Gastroesophageal sphincter (tissue), 4 donors: ENCODE measurements at regions not wholly inside any gene's neighbourhood (a gene's known extent, or its start where the extent isn't known, plus 50 kb on each side); places are given as distances from the start of the nearest gene placed in this dataset.
"Not testable (repeated sequence)": the region's sequence is repeated elsewhere in the genome, so short reads cannot be mapped to it uniquely, and the experiment has no call there.

ENCODE experiments used
- ATAC-seq: fragments of 150-250 bp; one replicate; pipeline ENCODE4 v1.9.1; 2016; ENCODE audit warnings: mild to moderate bottlenecking, moderate library complexity
- H3K27ac ChIP-seq, 4 donors: fragments of 200-600 bp; sonication (generic) in 3 of 4; 1 replicate in 3 of 4; 2 replicates in 1 of 4; pipeline ENCODE4 v1.5.1; 2016 to 2019
- H3K27me3 ChIP-seq: fragments of 200-600 bp; sonication (generic); one replicate; pipeline ENCODE4 v1.5.1; 2019
- H3K36me3 ChIP-seq, 2 donors: fragments of 200-600 bp; sonication (generic); one replicate each; pipeline ENCODE4 v1.5.1; 2019; ENCODE audit warnings: control low read depth in 1 of 2
- H3K4me1 ChIP-seq, 3 donors: fragments of 200-600 bp; sonication (generic); 1 replicate in 2 of 3; 2 replicates in 1 of 3; pipeline ENCODE4 v1.5.1; 2016 to 2019; ENCODE audit warnings: control low read depth in 2 of 3
- H3K4me3 ChIP-seq, 2 donors: fragments of 200-600 bp; sonication (generic); one replicate each; pipeline ENCODE4 v1.5.1; 2019; ENCODE audit warnings: mild to moderate bottlenecking in 1 of 2, moderate library complexity in 1 of 2
- H3K9me3 ChIP-seq, 3 donors: fragments of 200-600 bp; sonication (generic); one replicate each; pipeline ENCODE4 v1.5.1; 2017 to 2019; ENCODE audit warnings: control low read depth in 2 of 3
- EP300 ChIP-seq: sonication (generic); formaldehyde crosslinking; IDR thresholded peaks from one replicate; pipeline ENCODE4 v1.6.1; 2017; ENCODE audit warnings: antibody characterized with exemption, mild to moderate bottlenecking
- POLR2A ChIP-seq, 2 donors: fragments of 450-650 bp; IDR thresholded peaks; one replicate each; pipeline ENCODE4 v1.6.1; 2017; ENCODE audit warnings: antibody characterized with exemption in 2 of 2, mild to moderate bottlenecking in 2 of 2, moderate library complexity in 1 of 2
- POLR2AphosphoS5 ChIP-seq: sonication (generic); formaldehyde crosslinking; IDR thresholded peaks from one replicate; pipeline ENCODE4 v1.6.1; 2017; ENCODE audit warnings: antibody characterized with exemption
- WGBS, 2 donors: methylation state at CpG; one replicate each; pipeline ENCODE4 v1.1.5; 2018; ENCODE audit warnings: low coverage in 1 of 2; 5-methylcytosine and 5-hydroxymethylcytosine counted together
- TF ChIP-seq, protein P1 (sequence below), 4 experiments: fragments of 200-600 bp in 2 of 4; fragments of 450-650 bp in 2 of 4; sonication (generic) in 1 of 4; IDR thresholded peaks; one replicate each; pipeline ENCODE4 v1.5.1; 2017 to 2019; ENCODE audit warnings: antibody characterized with exemption in 4 of 4, mild to moderate bottlenecking in 2 of 4, moderate library complexity in 2 of 4

DNA sequence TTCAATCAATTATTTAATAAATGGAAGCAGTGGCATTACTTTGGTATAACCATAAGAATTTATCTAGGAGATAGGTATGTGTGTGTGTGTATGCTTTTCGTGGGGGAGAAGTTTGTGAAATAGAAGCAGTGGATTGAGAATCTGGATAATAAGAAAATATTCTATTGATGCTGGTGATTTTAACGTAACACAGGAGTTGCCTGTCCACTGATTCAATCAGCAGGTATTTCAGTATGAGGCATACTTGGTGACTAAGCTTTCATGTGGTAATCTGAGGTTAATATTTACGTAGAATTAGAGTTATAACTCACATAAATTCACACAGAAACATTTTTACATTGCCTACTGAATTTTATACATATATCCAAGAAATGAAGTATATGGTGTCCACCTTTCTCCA is 568.0 kb downstream of the ZWINT start:
- ATAC-seq = no peak
- no peaks in the 10 kb centered on the region for H3K4me1 ChIP-seq

DNA sequence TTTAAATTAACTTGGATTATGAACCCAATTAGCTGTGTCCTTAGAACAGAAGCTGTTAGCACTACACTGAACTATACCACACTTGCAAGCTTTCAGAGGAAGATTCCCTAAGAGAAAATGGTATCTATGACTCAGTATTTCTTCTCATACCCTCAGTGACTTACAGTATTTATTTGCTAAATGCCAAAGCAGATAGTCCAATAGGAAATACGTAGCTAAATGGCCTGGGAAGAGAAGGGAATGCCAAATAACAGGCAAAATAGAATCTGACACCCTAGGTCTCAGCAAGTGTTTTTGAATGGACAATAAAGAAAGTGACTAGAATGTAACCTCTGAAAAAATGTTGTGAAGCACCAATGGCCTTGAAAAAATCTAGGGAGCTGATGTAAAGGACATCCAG is 570.8 kb downstream of the ZWINT start:
- not testable (repeated sequence) for H3K4me1 ChIP-seq, H3K27ac ChIP-seq, H3K27me3 ChIP-seq, H3K9me3 ChIP-seq, H3K4me3 ChIP-seq, ATAC-seq, H3K36me3 ChIP-seq
- WGBS, 2 donors = 57 to 67% methylated on average over 1 of the region's 1 CpG

More for the DNA sequence above, 568.0 kb downstream of the ZWINT start:
- TF ChIP-seq, protein P1, sequence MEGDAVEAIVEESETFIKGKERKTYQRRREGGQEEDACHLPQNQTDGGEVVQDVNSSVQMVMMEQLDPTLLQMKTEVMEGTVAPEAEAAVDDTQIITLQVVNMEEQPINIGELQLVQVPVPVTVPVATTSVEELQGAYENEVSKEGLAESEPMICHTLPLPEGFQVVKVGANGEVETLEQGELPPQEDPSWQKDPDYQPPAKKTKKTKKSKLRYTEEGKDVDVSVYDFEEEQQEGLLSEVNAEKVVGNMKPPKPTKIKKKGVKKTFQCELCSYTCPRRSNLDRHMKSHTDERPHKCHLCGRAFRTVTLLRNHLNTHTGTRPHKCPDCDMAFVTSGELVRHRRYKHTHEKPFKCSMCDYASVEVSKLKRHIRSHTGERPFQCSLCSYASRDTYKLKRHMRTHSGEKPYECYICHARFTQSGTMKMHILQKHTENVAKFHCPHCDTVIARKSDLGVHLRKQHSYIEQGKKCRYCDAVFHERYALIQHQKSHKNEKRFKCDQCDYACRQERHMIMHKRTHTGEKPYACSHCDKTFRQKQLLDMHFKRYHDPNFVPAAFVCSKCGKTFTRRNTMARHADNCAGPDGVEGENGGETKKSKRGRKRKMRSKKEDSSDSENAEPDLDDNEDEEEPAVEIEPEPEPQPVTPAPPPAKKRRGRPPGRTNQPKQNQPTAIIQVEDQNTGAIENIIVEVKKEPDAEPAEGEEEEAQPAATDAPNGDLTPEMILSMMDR (IDR thresholded peaks at IDR 0.05) = no peak
- TF ChIP-seq POLR2A (IDR thresholded peaks at IDR 0.05) = no peak
- no peak for TF ChIP-seq POLR2AphosphoS5
- no peak for TF ChIP-seq EP300
- Histone ChIP-seq H3K4me3 (no peak overlapping the region), H3K9me3 (no peaks in the 10 kb centered on the region), H3K27ac (no peak overlapping the region), H3K27me3 (no peaks in the 10 kb centered on the region), H3K36me3 (no peaks in the 10 kb centered on the region)
- 51 to 63% methylated on average over 3 of the region's 3 CpGs for WGBS, 2 donors

- WGBS, 2 donors = 75 to 79% methylated on average over 3 of the region's 3 CpGs
- TF ChIP-seq POLR2A (IDR thresholded peaks at IDR 0.05) (no peak), POLR2AphosphoS5 (no peak), EP300 (no peak)
- TF ChIP-seq, protein P1 (IDR thresholded peaks at IDR 0.05) = no peak
- no peaks in the 10 kb centered on the region for H3K36me3 ChIP-seq
- no peaks in the 10 kb centered on the region for H3K27me3 ChIP-seq
- no peaks in the 10 kb centered on the region for H3K4me1 ChIP-seq
- H3K9me3 ChIP-seq = no peaks in the 10 kb centered on the region
- H3K4me3 ChIP-seq = no peak overlapping the region
- ATAC-seq = no peak
- no peak overlapping the region for H3K27ac ChIP-seq
Observed at GRCh38 chr10:55786461-55787050, 574.5 kb downstream of the ZWINT start.

DNA sequence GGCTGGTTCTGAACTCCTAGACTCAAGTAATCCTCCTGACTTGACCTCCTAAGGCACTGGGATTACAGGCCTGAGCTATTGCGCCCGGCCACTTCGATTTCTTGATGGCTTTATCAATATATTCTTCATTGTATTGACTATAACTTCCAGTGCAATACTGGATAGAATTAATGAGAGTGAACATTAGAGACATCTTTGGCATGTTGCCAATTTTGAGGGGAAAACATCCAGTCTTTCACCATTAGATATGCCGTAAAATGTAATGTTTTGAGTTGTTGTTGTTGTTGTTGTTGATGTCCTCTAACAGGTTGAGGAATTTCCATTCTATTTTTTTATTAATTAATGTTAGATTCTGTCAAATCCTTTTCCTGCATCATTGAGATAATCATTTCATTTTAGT is 578.9 kb downstream of the ZWINT start:
- 50 to 70% methylated on average over 1 to 4 of the region's 4 CpGs for WGBS, 2 donors
- no peaks in the 10 kb centered on the region for H3K36me3 ChIP-seq
- no peak for ATAC-seq
- no peak overlapping the region for H3K4me3 ChIP-seq
- no peaks in the 10 kb centered on the region for H3K4me1 ChIP-seq
- H3K9me3 ChIP-seq = no peaks in the 10 kb centered on the region
- TF ChIP-seq EP300 (no peak), POLR2AphosphoS5 (no peak), POLR2A (IDR thresholded peaks at IDR 0.05) (no peak)
- TF ChIP-seq, protein P1 (IDR thresholded peaks at IDR 0.05) = no peak
- no peak overlapping the region for H3K27ac ChIP-seq
- H3K27me3 ChIP-seq = no peaks in the 10 kb centered on the region

- WGBS, 2 donors = 33 to 67% methylated on average over 1 of the region's 1 CpG
- no peak for ATAC-seq
Observed at GRCh38 chr10:55766212-55766611, 594.8 kb downstream of the ZWINT start.

More at GRCh38 chr10:55766212-55766611, 594.8 kb downstream of the ZWINT start:
- Histone ChIP-seq H3K36me3 (no peaks in the 10 kb centered on the region), H3K9me3 (no peaks in the 10 kb centered on the region), H3K4me1 (no peaks in the 10 kb centered on the region), H3K27ac (no peak overlapping the region), H3K27me3 (no peaks in the 10 kb centered on the region), H3K4me3 (no peak overlapping the region)
- TF ChIP-seq EP300 (no peak), POLR2A (IDR thresholded peaks at IDR 0.05) (no peak), POLR2AphosphoS5 (no peak)
- TF ChIP-seq, protein P1 (IDR thresholded peaks at IDR 0.05) = no peak
